ENCODE measurements at regions not wholly inside any gene's neighbourhood (a gene's known extent, or its start where the extent isn't known, plus 50 kb on each side); places are given as distances from the start of the nearest gene placed in this dataset.

- no peak for TF ChIP-seq TAF1 (IDR thresholded peaks at IDR 0.05; ENCODE audit: borderline replicate concordance, insufficient read depth, low read length)
- no peak for TF ChIP-seq SIN3A (IDR thresholded peaks at IDR 0.05; ENCODE audit: borderline replicate concordance, insufficient read depth, low read length)
- no peak for TF ChIP-seq FOXP2 (optimal IDR thresholded peaks at IDR 0.05; ENCODE audit: borderline replicate concordance, extremely low read depth, extremely low read length, insufficient read depth)
- no peak for TF ChIP-seq POLR2AphosphoS5 (IDR thresholded peaks at IDR 0.05; ENCODE audit: low read depth, low read length)
- TF ChIP-seq, protein P1, sequence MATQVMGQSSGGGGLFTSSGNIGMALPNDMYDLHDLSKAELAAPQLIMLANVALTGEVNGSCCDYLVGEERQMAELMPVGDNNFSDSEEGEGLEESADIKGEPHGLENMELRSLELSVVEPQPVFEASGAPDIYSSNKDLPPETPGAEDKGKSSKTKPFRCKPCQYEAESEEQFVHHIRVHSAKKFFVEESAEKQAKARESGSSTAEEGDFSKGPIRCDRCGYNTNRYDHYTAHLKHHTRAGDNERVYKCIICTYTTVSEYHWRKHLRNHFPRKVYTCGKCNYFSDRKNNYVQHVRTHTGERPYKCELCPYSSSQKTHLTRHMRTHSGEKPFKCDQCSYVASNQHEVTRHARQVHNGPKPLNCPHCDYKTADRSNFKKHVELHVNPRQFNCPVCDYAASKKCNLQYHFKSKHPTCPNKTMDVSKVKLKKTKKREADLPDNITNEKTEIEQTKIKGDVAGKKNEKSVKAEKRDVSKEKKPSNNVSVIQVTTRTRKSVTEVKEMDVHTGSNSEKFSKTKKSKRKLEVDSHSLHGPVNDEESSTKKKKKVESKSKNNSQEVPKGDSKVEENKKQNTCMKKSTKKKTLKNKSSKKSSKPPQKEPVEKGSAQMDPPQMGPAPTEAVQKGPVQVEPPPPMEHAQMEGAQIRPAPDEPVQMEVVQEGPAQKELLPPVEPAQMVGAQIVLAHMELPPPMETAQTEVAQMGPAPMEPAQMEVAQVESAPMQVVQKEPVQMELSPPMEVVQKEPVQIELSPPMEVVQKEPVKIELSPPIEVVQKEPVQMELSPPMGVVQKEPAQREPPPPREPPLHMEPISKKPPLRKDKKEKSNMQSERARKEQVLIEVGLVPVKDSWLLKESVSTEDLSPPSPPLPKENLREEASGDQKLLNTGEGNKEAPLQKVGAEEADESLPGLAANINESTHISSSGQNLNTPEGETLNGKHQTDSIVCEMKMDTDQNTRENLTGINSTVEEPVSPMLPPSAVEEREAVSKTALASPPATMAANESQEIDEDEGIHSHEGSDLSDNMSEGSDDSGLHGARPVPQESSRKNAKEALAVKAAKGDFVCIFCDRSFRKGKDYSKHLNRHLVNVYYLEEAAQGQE (IDR thresholded peaks at IDR 0.05; ENCODE audit: insufficient read depth in 1 of 2, low read depth in 2 of 2, low read length in 2 of 2) = no peak
Observed at GRCh38 chr4:188781655-188782054, 642.4 kb downstream of the TRIML1 start.

DNA sequence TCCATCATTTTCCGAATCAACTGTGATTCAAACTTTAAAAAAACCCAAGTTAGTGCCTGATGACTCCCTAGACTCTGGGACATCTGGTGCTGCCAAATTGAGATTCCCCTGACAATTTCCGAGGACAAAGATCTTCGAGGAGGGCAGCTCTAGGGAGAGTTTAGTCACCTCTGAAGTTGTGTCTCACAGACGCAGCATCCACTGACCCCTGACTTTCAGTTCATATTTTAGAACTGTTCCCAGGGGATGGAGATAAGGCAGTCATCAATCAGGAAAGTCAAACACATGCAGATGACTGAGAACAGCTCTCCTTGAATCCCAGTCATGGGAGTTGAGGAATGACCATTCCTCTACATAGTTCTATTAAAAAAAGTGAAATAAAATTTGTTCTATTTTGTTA lies 643.9 kb downstream of the TRIML1 start:
- TF ChIP-seq FOXP2 (optimal IDR thresholded peaks at IDR 0.05; ENCODE audit: borderline replicate concordance, extremely low read depth, extremely low read length, insufficient read depth) = no peak
- TF ChIP-seq, protein P1 (IDR thresholded peaks at IDR 0.05; ENCODE audit: insufficient read depth in 1 of 2, low read depth in 2 of 2, low read length in 2 of 2) = no peak
- no peak for TF ChIP-seq SIN3A (IDR thresholded peaks at IDR 0.05; ENCODE audit: borderline replicate concordance, insufficient read depth, low read length)
- no peak for TF ChIP-seq TAF1 (IDR thresholded peaks at IDR 0.05; ENCODE audit: borderline replicate concordance, insufficient read depth, low read length)
- no peak for TF ChIP-seq POLR2AphosphoS5 (IDR thresholded peaks at IDR 0.05; ENCODE audit: low read depth, low read length)

DNA sequence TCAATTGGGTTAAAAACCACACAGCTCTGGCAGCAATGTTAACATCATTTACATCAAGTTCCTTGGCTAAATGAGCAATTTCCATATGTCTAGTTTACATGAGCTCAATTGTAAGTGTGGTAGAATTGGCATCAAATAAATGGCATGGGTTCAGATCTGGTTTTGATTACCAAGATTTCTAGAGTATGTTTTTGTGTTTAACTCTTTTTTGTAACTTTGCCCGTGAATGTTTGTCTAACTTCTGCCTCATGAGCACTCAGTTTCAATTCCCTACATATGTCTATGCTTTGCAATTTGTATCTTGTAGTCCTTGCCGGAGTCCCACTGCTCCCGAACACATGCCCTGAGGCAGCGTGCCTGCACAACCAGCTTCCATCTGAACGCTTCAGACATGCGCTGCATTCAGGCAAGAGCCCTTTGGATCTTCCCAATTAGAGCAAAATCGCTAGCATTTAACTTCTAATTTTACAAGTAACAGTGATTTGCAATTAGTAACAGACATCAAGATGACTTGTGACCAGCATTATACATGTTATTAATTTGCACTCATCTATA lies 644.4 kb downstream of the TRIML1 start:
- TF ChIP-seq POLR2AphosphoS5 (IDR thresholded peaks at IDR 0.05; ENCODE audit: low read depth, low read length) (no peak), TAF1 (IDR thresholded peaks at IDR 0.05; ENCODE audit: borderline replicate concordance, insufficient read depth, low read length) (no peak), FOXP2 (optimal IDR thresholded peaks at IDR 0.05; ENCODE audit: borderline replicate concordance, extremely low read depth, extremely low read length, insufficient read depth) (no peak)
- TF ChIP-seq, protein P1 (IDR thresholded peaks at IDR 0.05; ENCODE audit: insufficient read depth in 1 of 2, low read depth in 2 of 2, low read length in 2 of 2) = no peak

- TF ChIP-seq POLR2AphosphoS5 (IDR thresholded peaks at IDR 0.05; ENCODE audit: low read depth, low read length) (no peak), TAF1 (IDR thresholded peaks at IDR 0.05; ENCODE audit: borderline replicate concordance, insufficient read depth, low read length) (no peak), FOXP2 (optimal IDR thresholded peaks at IDR 0.05; ENCODE audit: borderline replicate concordance, extremely low read depth, extremely low read length, insufficient read depth) (no peak), SIN3A (IDR thresholded peaks at IDR 0.05; ENCODE audit: borderline replicate concordance, insufficient read depth, low read length) (no peak)
- TF ChIP-seq, protein P1 (IDR thresholded peaks at IDR 0.05; ENCODE audit: insufficient read depth in 1 of 2, low read depth in 2 of 2, low read length in 2 of 2) = no peak
Observed at GRCh38 chr4:188804861-188805260, 665.6 kb downstream of the TRIML1 start.

- TF ChIP-seq FOXP2 (optimal IDR thresholded peaks at IDR 0.05; ENCODE audit: borderline replicate concordance, extremely low read depth, extremely low read length, insufficient read depth) = no peak
- TF ChIP-seq, protein P1 (IDR thresholded peaks at IDR 0.05; ENCODE audit: insufficient read depth in 1 of 2, low read depth in 2 of 2, low read length in 2 of 2) = no peak
- TF ChIP-seq SIN3A (IDR thresholded peaks at IDR 0.05; ENCODE audit: borderline replicate concordance, insufficient read depth, low read length) = no peak
- no peak for TF ChIP-seq TAF1 (IDR thresholded peaks at IDR 0.05; ENCODE audit: borderline replicate concordance, insufficient read depth, low read length)
- no peak for TF ChIP-seq POLR2AphosphoS5 (IDR thresholded peaks at IDR 0.05; ENCODE audit: low read depth, low read length)
Observed at GRCh38 chr4:188811121-188811520, 671.9 kb downstream of the TRIML1 start.
